HG02798 (cell line): ENCODE measurements at regions not wholly inside any gene's neighbourhood (a gene's known extent, or its start where the extent isn't known, plus 50 kb on each side); places are given as distances from the start of the nearest gene placed in this dataset.
A peak's percentile ranks its signal among the peaks of the same experiment; 100 is the strongest.
"Not testable (repeated sequence)": the region's sequence is repeated elsewhere in the genome, so short reads cannot be mapped to it uniquely, and the experiment has no call there.

Experiments
- ATAC-seq: cut with Tn5 transposase; IDR thresholded peaks from one replicate; pipeline ENCODE4 v1.9.1; 2021; ENCODE audit warnings: mild to moderate bottlenecking; ENCODE audit not compliant: unreplicated experiment, poor library complexity

- no peak for ATAC-seq
Observed at GRCh38 chr10:61612450-61612849, 50.3 kb upstream of the CABCOCO1 start.

GRCh38 chr10:61612009-61612408 is 50.7 kb upstream of the CABCOCO1 start:
- no peak for ATAC-seq

- ATAC-seq, result no peak
Observed at GRCh38 chr10:61609701-61610100, 53.0 kb upstream of the CABCOCO1 start.

GRCh38 chr10:61608255-61609033 is 54.3 kb upstream of the CABCOCO1 start:
- no peak for ATAC-seq

- ATAC-seq, result no peak
Observed at GRCh38 chr10:61606959-61607907, 55.5 kb upstream of the CABCOCO1 start.

- ATAC-seq, result no peak
Observed at GRCh38 chr10:61605221-61605620, 57.5 kb upstream of the CABCOCO1 start.

- ATAC-seq, result no peak
Observed at GRCh38 chr10:61600399-61600798, 62.3 kb upstream of the CABCOCO1 start.

GRCh38 chr10:61594430-61594829 is 68.3 kb upstream of the CABCOCO1 start:
- ATAC-seq, result no peak

GRCh38 chr10:61592581-61592980 is 70.1 kb upstream of the CABCOCO1 start:
- peak; percentile 77 for ATAC-seq

- no peak for ATAC-seq
Observed at GRCh38 chr10:61589547-61590243, 73.0 kb upstream of the CABCOCO1 start.

GRCh38 chr10:61588770-61589211 is 73.9 kb upstream of the CABCOCO1 start:
- ATAC-seq, result no peak

GRCh38 chr10:61586829-61587228 is 75.9 kb upstream of the CABCOCO1 start:
- no peak for ATAC-seq

- ATAC-seq, result no peak
Observed at GRCh38 chr10:61580608-61581007, 82.1 kb upstream of the CABCOCO1 start.

GRCh38 chr10:61570204-61570603 is 92.5 kb upstream of the CABCOCO1 start:
- not testable (repeated sequence) for ATAC-seq

GRCh38 chr10:61567729-61568128 is 95.0 kb upstream of the CABCOCO1 start:
- ATAC-seq, result no peak

- no peak for ATAC-seq
Observed at GRCh38 chr10:61565819-61566560, 96.7 kb upstream of the CABCOCO1 start.

- no peak for ATAC-seq
Observed at GRCh38 chr10:61564444-61564843, 98.3 kb upstream of the CABCOCO1 start.

GRCh38 chr10:61559615-61560014 is 103.1 kb upstream of the CABCOCO1 start:
- ATAC-seq, result no peak

GRCh38 chr10:61558188-61558587 is 104.5 kb upstream of the CABCOCO1 start:
- no peak for ATAC-seq

GRCh38 chr10:61554925-61555324 is 101.7 kb upstream of the TMEM26 start:
- no peak for ATAC-seq
